ENCODE measurements at regions not wholly inside any gene's neighbourhood (a gene's known extent, or its start where the extent isn't known, plus 50 kb on each side); places are given as distances from the start of the nearest gene placed in this dataset.
"Not testable (repeated sequence)": the region's sequence is repeated elsewhere in the genome, so short reads cannot be mapped to it uniquely, and the experiment has no call there.

GRCh38 chr1:30011970-30012369 lies 711.4 kb downstream of the MATN1 start:
- no peak for DNase-seq (ENCODE audit: low read depth in 2 of 2)

- no peak for DNase-seq (ENCODE audit: low read depth in 2 of 2)
Observed at GRCh38 chr1:30010506-30011106, 712.8 kb downstream of the MATN1 start.

- no peak for DNase-seq (ENCODE audit: low read depth in 2 of 2)
Observed at GRCh38 chr1:30009720-30010119, 713.7 kb downstream of the MATN1 start.

- peak; percentile 41 to 49 for DNase-seq (ENCODE audit: low read depth in 2 of 2)
Observed at GRCh38 chr1:30008998-30009657, 714.3 kb downstream of the MATN1 start.

- DNase-seq (ENCODE audit: low read depth in 2 of 2): peak; percentile 6 to 11
Observed at GRCh38 chr1:30008372-30008997, 714.9 kb downstream of the MATN1 start.

GRCh38 chr1:30005972-30006619 lies 717.3 kb downstream of the MATN1 start:
- no peak for DNase-seq (ENCODE audit: low read depth in 2 of 2)

GRCh38 chr1:30001732-30002039 lies 721.7 kb downstream of the MATN1 start:
- DNase-seq (ENCODE audit: low read depth in 2 of 2): no peak

GRCh38 chr1:30001011-30001731 lies 722.2 kb downstream of the MATN1 start:
- no peak for DNase-seq (ENCODE audit: low read depth in 2 of 2)

GRCh38 chr1:30000266-30000665 lies 723.1 kb downstream of the MATN1 start:
- no peak for DNase-seq (ENCODE audit: low read depth in 2 of 2)

GRCh38 chr1:29999595-29999994 lies 723.8 kb downstream of the MATN1 start:
- DNase-seq (ENCODE audit: low read depth in 2 of 2): no peak

GRCh38 chr1:29998686-29999085 lies 724.7 kb downstream of the MATN1 start:
- DNase-seq (ENCODE audit: low read depth in 2 of 2): no peak

- not testable (repeated sequence) for DNase-seq (ENCODE audit: low read depth in 2 of 2)
Observed at GRCh38 chr1:29997818-29998217, 725.6 kb downstream of the MATN1 start.

- DNase-seq (ENCODE audit: low read depth in 2 of 2): no peak
Observed at GRCh38 chr1:29993950-29994349, 729.4 kb downstream of the MATN1 start.

GRCh38 chr1:29991815-29992214 lies 731.6 kb downstream of the MATN1 start:
- no peak for DNase-seq (ENCODE audit: low read depth in 2 of 2)

GRCh38 chr1:29991025-29991424 lies 732.4 kb downstream of the MATN1 start:
- DNase-seq (ENCODE audit: low read depth in 2 of 2): no peak

- no peak for DNase-seq (ENCODE audit: low read depth in 2 of 2)
Observed at GRCh38 chr1:29990304-29990703, 733.1 kb downstream of the MATN1 start.

- DNase-seq (ENCODE audit: low read depth in 2 of 2): no peak
Observed at GRCh38 chr1:29986986-29987385, 736.4 kb downstream of the MATN1 start.

- no peak for DNase-seq (ENCODE audit: low read depth in 2 of 2)
Observed at GRCh38 chr1:29985606-29985945, 737.8 kb downstream of the MATN1 start.

- DNase-seq (ENCODE audit: low read depth in 2 of 2): peak in 1 of 2 donors; percentile 33
Observed at GRCh38 chr1:29984862-29985605, 738.4 kb downstream of the MATN1 start.

GRCh38 chr1:29984166-29984861 lies 739.1 kb downstream of the MATN1 start:
- peak; percentile 70 to 84 for DNase-seq (ENCODE audit: low read depth in 2 of 2)

- no peak for DNase-seq (ENCODE audit: low read depth in 2 of 2)
Observed at GRCh38 chr1:29983321-29983720, 740.1 kb downstream of the MATN1 start.

Data from lung microvascular endothelial cell (primary cell).